NCI-H2196 (cell line): ENCODE measurements at regions not wholly inside any gene's neighbourhood (a gene's known extent, or its start where the extent isn't known, plus 50 kb on each side); places are given as distances from the start of the nearest gene placed in this dataset.
"Not testable (repeated sequence)": the region's sequence is repeated elsewhere in the genome, so short reads cannot be mapped to it uniquely, and the experiment has no call there.

Source experiments
- DNase-seq: peaks from one replicate; lab custom pipeline; 2025; ENCODE audit not compliant: unreplicated experiment; lab: John Stamatoyannopoulos, UW

- no peak for DNase-seq
These were observed 222.2 kb upstream of the STXBP5 start for GRCh38 chr6:146981981-146982380.

DNA sequence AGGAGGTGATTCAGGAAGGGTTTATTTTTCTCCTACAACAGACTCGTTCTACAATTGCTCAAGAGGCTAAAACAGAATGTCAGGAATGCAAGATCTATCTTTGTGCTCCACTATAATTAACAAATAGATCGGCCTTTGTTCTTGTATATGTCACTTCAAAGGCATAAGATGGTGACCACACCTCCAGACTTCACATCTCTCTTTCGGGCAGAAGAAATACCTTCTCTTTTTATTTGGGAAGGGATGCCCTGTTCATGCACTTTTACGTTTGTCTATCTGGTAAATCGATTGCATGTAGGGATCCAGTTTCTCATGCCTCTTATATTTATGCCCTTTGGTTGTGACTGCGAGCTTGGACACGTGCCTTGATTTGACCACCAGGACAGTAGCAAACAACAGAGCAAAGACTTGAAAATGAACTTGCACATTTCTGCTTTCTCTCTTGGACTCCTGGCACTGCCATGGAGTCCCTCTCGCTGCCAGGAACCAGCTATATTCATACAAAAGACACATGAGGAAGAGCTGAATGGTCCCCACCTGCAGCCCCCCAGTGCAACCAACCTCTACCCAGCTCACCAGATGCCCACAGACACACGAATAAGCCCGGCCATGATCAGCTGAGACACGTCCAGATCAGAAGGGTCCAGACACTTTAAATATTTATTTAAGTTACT is 219.8 kb upstream of the STXBP5 start:
- DNase-seq = no peak

- peak; percentile 49 for DNase-seq
These were observed 219.1 kb upstream of the STXBP5 start for GRCh38 chr6:146985111-146985510.

- no peak for DNase-seq
These were observed 218.3 kb upstream of the STXBP5 start for GRCh38 chr6:146985966-146986365.

DNA sequence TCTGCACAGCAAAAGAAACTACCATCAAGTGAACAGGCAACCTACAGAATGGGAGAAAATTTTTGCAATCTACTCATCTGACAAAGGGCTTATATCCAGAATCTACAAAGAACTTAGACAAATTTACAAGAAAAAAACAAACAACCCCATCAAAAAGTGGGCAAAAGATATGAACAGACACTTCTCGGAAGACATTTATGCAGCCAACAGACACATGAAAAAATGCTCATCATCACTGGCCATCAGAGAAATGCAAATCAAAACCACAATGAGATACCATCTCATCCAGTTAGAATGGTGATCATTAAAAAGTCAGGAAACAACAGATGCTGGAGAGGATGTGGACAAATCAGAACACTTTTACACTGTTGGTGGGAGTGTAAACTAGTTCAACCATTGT is 216.3 kb upstream of the STXBP5 start:
- DNase-seq = not testable (repeated sequence)

DNA sequence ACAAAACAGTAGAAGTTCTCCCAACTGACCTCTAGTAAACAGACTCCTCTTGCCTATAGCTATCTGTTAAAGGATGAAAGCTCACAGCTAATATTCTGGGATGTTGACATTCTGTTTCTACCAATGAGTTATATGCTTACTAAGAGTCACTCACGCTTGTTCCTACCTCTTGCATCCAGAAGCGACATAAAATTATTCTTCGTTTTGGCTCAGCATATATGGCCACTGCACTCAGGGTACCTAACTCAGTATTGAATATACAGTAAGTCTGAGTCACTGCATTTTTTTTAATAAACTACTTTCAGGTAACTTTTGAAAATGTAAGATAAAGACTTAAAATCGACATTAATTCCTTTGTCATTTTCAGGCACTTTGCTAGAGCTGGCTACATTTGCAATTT is 214.4 kb upstream of the STXBP5 start:
- DNase-seq = no peak

DNA sequence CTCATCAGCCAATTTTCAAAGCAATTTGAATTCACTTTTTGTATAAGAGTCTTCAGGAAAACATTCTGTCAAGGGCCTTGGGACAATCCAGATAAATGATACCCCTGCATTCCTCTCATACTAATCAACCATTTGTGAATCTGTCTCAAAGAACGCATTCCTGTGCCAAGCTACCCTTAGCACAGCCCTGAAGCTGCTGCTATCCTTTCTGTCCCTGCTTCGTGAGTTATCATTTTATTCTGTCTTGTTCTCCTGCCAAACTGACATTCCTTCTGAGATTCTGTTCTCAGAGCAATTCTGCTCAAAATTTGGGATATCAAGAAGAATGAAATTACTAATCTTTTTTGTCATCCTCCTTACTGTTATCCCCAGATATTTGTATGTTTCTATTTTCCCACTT is 213.9 kb upstream of the STXBP5 start:
- no peak for DNase-seq

DNA sequence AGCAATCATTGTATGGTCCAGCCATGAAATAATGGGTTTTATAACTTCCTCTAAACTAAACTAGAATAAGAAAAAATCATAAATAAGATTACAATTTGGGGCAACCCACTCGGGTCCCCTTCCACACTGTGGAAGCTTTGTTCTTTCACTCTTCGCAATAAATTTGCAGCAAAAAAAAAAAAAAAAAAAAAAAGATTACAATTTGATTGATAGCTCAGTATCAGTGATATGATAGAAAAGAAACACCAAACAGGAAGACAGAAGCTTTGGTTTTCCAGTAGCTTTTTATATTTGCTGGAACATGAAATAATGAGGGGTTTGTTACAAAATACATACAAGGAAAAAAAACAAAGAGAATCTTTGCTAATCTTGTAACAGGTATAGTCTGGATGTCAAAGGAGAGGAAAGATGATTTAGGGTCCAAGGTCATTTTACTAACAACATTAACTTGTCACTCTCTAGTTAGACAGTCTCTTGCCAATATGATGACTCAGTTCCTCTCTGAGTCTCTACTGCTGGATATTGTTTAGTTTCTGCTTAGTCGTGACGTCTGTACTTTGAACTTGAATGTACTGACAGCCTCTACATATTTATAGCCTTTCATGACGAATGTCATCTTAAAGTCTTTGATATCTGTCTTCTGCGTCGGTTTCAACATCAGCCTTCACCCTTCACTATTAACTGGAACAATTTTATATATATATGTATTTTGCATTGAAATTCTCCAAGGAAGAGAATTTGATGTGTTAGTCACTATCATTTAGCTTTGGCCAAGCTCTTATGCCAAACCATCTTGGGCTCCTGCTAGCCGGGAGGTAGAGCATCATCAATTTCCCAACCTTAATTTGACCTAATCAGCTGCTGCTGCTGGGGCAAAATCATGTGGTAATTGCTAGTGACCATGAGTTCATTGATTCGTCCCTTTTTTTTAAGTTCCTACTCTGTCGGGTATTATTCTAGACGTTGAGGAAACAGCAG is 213.1 kb upstream of the STXBP5 start:
- no peak for DNase-seq

GRCh38 chr6:146997062-146997461 is 207.2 kb upstream of the STXBP5 start:
- no peak for DNase-seq

DNA sequence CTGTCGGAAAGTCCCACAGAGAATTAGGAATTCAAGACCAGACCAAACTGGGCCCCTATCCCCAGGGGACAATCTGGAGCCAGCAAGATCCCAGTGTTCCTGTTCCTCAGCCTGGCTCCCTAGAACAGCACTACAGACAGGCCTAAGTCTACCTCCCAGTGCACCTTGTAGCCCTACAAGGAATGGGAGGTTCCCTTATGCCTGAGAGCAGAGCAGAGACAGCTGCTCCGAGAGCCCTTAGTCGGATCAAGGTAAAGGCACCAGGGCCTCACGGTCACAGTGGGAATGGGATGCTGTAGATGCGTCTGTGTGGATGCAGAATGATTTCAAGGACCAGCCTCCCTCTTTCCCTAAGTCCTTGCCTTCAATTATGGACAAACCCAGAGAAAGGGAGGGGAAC is 204.5 kb upstream of the STXBP5 start:
- DNase-seq = no peak

GRCh38 chr6:147000545-147001488 is 203.4 kb upstream of the STXBP5 start:
- no peak for DNase-seq

GRCh38 chr6:147001621-147002020 is 202.6 kb upstream of the STXBP5 start:
- DNase-seq = no peak

DNA sequence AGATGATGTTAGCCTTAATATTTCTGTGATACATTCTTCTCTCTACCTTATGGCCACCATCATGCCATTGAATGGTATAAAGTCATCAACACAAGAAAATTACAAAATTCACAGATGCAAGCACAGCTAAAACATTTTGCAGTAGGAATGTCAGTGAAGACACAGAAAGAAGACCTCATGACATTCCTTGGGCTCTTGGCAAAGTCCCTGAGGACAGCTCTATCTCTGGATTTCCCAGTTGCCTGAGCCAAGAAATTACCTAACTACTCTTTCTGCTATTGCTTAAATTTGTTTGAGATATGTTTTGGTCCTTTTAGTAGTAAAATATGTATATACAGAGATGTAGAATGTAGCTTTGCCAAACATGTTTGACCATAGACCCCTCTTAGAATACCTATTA is 201.0 kb upstream of the STXBP5 start:
- no peak for DNase-seq

- DNase-seq = no peak
These were observed 198.7 kb upstream of the STXBP5 start for GRCh38 chr6:147005499-147005898.

DNA sequence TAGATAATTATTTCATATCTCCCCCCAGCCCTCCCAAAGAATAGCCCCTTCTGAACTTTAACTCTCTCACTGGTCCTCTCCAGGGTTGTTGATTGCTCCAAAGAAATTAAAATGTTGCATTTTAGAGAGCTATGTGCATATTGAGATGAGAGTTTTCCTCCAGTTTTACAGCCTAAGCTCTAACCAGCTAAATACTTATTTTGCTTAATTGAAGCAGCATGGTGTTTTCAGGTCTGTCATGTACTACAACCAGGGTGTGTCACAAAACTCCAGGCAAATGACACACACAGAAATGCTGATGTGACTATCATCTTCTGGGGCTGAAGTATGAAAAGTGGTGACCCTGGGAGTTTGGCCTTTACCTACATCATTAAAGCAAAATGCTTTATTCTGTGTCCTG is 196.8 kb upstream of the STXBP5 start:
- DNase-seq = no peak

DNA sequence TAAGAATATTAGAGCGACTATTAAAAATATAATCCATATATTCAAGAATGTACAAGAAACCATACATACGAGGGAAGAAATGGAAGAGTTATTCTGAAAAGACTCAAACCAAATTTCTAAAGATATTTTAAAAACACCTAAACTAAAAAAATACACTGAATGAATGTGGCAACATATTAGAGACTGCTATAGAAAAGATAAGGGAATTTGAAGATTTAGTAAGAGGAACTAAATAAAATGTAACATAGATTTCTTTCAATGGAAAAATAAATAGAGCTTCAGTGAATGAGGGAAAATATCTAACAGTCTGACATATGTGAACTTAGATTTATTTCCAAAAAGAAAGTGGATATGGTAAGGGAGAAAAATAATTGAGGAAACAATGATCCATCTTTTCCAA is 194.9 kb upstream of the STXBP5 start:
- DNase-seq = no peak

GRCh38 chr6:147015674-147016073 is 188.5 kb upstream of the STXBP5 start:
- DNase-seq = no peak

DNA sequence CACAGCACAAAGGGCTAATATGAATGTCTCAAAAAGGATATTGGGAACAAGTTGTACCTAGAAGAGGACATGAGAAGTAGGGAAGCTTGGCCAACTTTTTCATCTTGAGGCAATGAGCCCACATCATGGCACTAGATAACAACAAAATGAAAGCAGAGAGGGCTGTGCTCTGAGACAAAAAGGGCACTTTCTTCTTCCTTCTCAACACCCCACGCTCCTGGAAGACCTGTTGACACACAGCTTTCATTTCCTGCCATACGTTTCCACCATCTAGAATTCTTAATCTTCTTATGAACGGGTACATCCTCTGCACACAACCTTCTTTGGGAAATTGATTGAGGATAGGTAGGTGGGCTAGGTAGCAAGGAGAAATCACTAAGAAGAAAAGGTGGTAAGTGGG is 187.8 kb upstream of the STXBP5 start:
- DNase-seq = no peak

- no peak for DNase-seq
These were observed 187.1 kb upstream of the STXBP5 start for GRCh38 chr6:147017153-147017552.

- no peak for DNase-seq
These were observed 185.2 kb upstream of the STXBP5 start for GRCh38 chr6:147019001-147019400.

GRCh38 chr6:147022041-147022440 is 182.2 kb upstream of the STXBP5 start:
- no peak for DNase-seq
